GM12892 (cell line): ENCODE measurements at regions not wholly inside any gene's neighbourhood (a gene's known extent, or its start where the extent isn't known, plus 50 kb on each side); places are given as distances from the start of the nearest gene placed in this dataset.

ENCODE experiments used
- POLR2A ChIP-seq: IDR thresholded peaks from 2 replicates; pipeline ENCODE4 v1.6.1; 2011; ENCODE audit warnings: low read depth, low read length, control low read depth
- TAF1 ChIP-seq: IDR thresholded peaks from 2 replicates; pipeline ENCODE4 v1.6.1; 2011; ENCODE audit warnings: low read depth, mild to moderate bottlenecking, control low read depth, low read length, borderline replicate concordance

- TF ChIP-seq POLR2A (no peak), TAF1 (no peak)
These were observed 1237.8 kb downstream of the SUCLG1 start for GRCh38 chr2:83221258-83221657.
